CD8-positive, alpha-beta memory T cell (primary cell): ENCODE measurements at regions not wholly inside any gene's neighbourhood (a gene's known extent, or its start where the extent isn't known, plus 50 kb on each side); places are given as distances from the start of the nearest gene placed in this dataset.

Experiments used
- CTCF ChIA-PET: fragments of 350-600 bp; sonication (Branson Sonifier 250); formaldehyde crosslinking; loops from one replicate; lab custom pipeline; 2021; ENCODE audit warnings: antibody characterized with exemption; lab: Charles Lee
- POLR2A ChIA-PET: fragments of 350-600 bp; sonication (Branson Sonifier 250); formaldehyde crosslinking; loops from one replicate; lab custom pipeline; 2021; ENCODE audit warnings: antibody characterized with exemption; lab: Charles Lee
- DNase-seq, 5 donors: peaks; one replicate each; pipeline versions ENCODE4 v3.0.0 to v3.0.0-alpha.2; 2020 to 2022; ENCODE audit warnings: mixed read lengths in 1 of 5
- H3K27ac ChIP-seq: one replicate; pipeline ENCODE4 v1.7.0; 2013; ENCODE audit warnings: low read depth, mild to moderate bottlenecking, low read length, moderate library complexity
- H3K27me3 ChIP-seq: 2 replicates; pipeline ENCODE4 v1.7.0; 2013; ENCODE audit warnings: low read length, mild to moderate bottlenecking; ENCODE audit not compliant: insufficient read depth, poor library complexity, severe bottlenecking
- H3K36me3 ChIP-seq: 2 replicates; pipeline ENCODE4 v1.7.0; 2013; ENCODE audit warnings: mild to moderate bottlenecking, low read length, moderate library complexity; ENCODE audit not compliant: insufficient read depth
- H3K4me1 ChIP-seq: 2 replicates; pipeline ENCODE4 v1.7.0; 2013; ENCODE audit warnings: mild to moderate bottlenecking, low read length, moderate library complexity; ENCODE audit not compliant: insufficient read depth
- H3K4me3 ChIP-seq: 2 replicates; pipeline ENCODE4 v1.7.0; 2013; ENCODE audit warnings: mild to moderate bottlenecking, low read length
- H3K9me3 ChIP-seq: 2 replicates; pipeline ENCODE4 v1.7.0; 2013; ENCODE audit warnings: mild to moderate bottlenecking, low read length
- H3K27ac Mint-ChIP-seq, 8 donors: one replicate each; pipeline ENCODE4 v1.8.0; 2020 to 2021; ENCODE audit warnings: mixed read lengths in 8 of 8, mild to moderate bottlenecking in 6 of 8, inconsistent platforms in 3 of 8, moderate library complexity in 3 of 8
- H3K27me3 Mint-ChIP-seq, 2 donors: one replicate each; pipeline ENCODE4 v1.8.0; 2020 to 2021; ENCODE audit warnings: mixed read lengths in 2 of 2, mild to moderate bottlenecking in 1 of 2, moderate library complexity in 1 of 2
- H3K36me3 Mint-ChIP-seq, 3 donors: one replicate each; pipeline ENCODE4 v1.8.0; 2020 to 2021; ENCODE audit warnings: mixed read lengths in 3 of 3, inconsistent platforms in 1 of 3, mild to moderate bottlenecking in 1 of 3
- H3K4me1 Mint-ChIP-seq, 3 donors: one replicate each; pipeline ENCODE4 v1.8.0; 2020 to 2021; ENCODE audit warnings: mixed read lengths in 3 of 3, inconsistent platforms in 1 of 3, mild to moderate bottlenecking in 1 of 3
- H3K4me3 Mint-ChIP-seq, 7 donors: one replicate each; pipeline ENCODE4 v1.8.0; 2020 to 2021; ENCODE audit warnings: mixed read lengths in 7 of 7, mild to moderate bottlenecking in 6 of 7, moderate library complexity in 4 of 7, inconsistent platforms in 2 of 7
- H3K9me3 Mint-ChIP-seq, 5 donors: one replicate each; pipeline ENCODE4 v1.8.0; 2020 to 2022; ENCODE audit warnings: mixed read lengths in 5 of 5, mild to moderate bottlenecking in 3 of 5, moderate library complexity in 2 of 5, inconsistent platforms in 1 of 5

DNA sequence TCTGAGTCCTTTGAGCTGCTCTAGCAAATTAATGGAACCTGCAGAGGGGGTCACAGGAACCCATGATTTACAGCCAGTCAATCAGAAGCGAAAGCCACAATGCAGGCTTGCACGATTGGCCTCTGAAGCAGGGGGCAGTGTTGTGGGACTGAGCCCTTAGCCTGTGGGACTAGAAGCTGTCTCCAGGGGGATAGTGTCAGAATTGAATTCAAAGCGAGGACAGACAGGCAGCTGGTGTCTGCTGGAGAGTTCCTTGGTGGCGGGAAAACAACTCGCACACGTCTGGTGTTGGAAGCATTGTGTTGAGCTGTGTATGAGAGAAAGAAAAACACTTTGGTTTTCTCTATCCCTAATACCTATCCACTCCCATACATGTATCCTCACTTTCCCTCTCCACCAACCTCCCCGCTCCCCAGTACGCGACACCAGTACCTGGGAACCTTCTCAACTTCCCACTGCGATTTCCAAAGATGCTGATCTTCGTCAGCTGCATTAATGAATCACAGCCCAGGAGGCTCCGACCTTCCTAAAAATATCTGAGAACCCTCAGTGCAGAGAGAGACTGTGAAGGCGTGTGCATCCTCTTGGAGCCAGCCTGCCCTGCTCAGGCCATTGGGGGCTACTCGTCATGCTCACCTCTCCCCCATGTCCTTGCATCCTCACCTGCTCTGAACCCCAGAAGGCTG, 88.2 kb downstream of the HS1BP3 start:
- Histone ChIP-seq H3K36me3 (no peaks in the 10 kb centered on the region), H3K27me3 (no peaks in the 10 kb centered on the region), H3K27ac (no peak overlapping the region), H3K4me1 (no peaks in the 10 kb centered on the region), H3K4me3 (no peak overlapping the region), H3K9me3 (no peaks in the 10 kb centered on the region)
- no peaks in the 10 kb centered on the region for H3K4me1 Mint-ChIP-seq
- H3K27me3 Mint-ChIP-seq = peaks cover 7 to 9% of the 10 kb centered on the region in 2 donors
- H3K9me3 Mint-ChIP-seq = no peaks in the 10 kb centered on the region
- DNase-seq = no peak
- no peaks in the 10 kb centered on the region for H3K36me3 Mint-ChIP-seq
- no peak overlapping the region for H3K27ac Mint-ChIP-seq
- POLR2A ChIA-PET = no interaction called here
- H3K4me3 Mint-ChIP-seq = no peak overlapping the region
- CTCF ChIA-PET = interaction anchor here (0.6 kb wide), 1 partner anchor 119 kb away, joined by 3 read pairs; no protein-coding TSS in a partner anchor

- Mint-ChIP-seq H3K27ac (no peak overlapping the region), H3K36me3 (no peaks in the 10 kb centered on the region), H3K9me3 (no peaks in the 10 kb centered on the region), H3K4me3 (no peak overlapping the region), H3K4me1 (no peaks in the 10 kb centered on the region), H3K27me3 (peaks cover 7 to 9% of the 10 kb centered on the region in 2 donors)
- Histone ChIP-seq H3K9me3 (no peaks in the 10 kb centered on the region), H3K4me1 (no peaks in the 10 kb centered on the region), H3K36me3 (no peaks in the 10 kb centered on the region), H3K27me3 (no peaks in the 10 kb centered on the region), H3K4me3 (no peak overlapping the region), H3K27ac (no peak overlapping the region)
- DNase-seq = no peak
- POLR2A ChIA-PET = no interaction called here
- CTCF ChIA-PET = interaction anchor here (0.6 kb wide), 1 partner anchor 119 kb away, joined by 3 read pairs; no protein-coding TSS in a partner anchor
Measured at GRCh38 chr2:20563251-20563650, 87.6 kb downstream of the HS1BP3 start.

GRCh38 chr2:20563833-20564232, 87.1 kb downstream of the HS1BP3 start:
- Mint-ChIP-seq H3K4me1 (no peaks in the 10 kb centered on the region), H3K27ac (no peak overlapping the region), H3K9me3 (no peaks in the 10 kb centered on the region), H3K4me3 (no peak overlapping the region), H3K27me3 (peaks cover 7 to 9% of the 10 kb centered on the region in 2 donors), H3K36me3 (no peaks in the 10 kb centered on the region)
- Histone ChIP-seq H3K4me1 (no peaks in the 10 kb centered on the region), H3K4me3 (no peak overlapping the region), H3K36me3 (no peaks in the 10 kb centered on the region), H3K9me3 (no peaks in the 10 kb centered on the region), H3K27ac (no peak overlapping the region), H3K27me3 (no peaks in the 10 kb centered on the region)
- POLR2A ChIA-PET = no interaction called here
- CTCF ChIA-PET = no interaction called here
- no peak for DNase-seq

DNA sequence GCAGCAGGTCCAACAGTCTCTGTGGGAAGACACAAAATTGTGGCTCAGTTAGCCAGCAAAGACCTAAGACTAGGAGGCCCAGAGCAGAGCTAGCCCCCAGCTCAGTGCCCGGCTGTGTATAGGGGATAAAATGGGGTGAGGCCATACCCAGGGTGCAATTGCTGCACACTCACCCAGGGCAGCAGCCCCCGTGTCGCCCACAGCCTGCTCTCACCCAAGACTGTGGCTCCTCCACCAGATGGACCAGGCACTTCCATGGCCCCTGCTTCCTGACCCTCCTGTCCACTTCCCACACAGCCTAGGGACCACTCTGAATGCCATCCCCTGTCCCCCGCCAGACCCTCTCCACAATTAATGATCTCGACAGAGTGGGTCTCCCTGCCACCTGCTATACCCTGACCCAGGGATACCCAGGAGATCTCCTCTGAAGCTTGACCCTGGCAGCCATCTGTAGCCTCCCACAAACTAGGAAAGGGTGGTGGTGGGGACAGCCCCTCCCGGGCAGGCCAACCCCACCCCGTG, 85.7 kb downstream of the HS1BP3 start:
- Mint-ChIP-seq H3K4me3 (no peak overlapping the region), H3K36me3 (no peaks in the 10 kb centered on the region), H3K27ac (no peak overlapping the region), H3K4me1 (no peaks in the 10 kb centered on the region), H3K27me3 (peaks cover 5 to 9% of the 10 kb centered on the region in 2 donors), H3K9me3 (no peaks in the 10 kb centered on the region)
- Histone ChIP-seq H3K36me3 (no peaks in the 10 kb centered on the region), H3K4me1 (no peaks in the 10 kb centered on the region), H3K27ac (no peak overlapping the region), H3K9me3 (no peaks in the 10 kb centered on the region), H3K4me3 (no peak overlapping the region), H3K27me3 (no peaks in the 10 kb centered on the region)
- ChIA-PET CTCF (no interaction called here), POLR2A (no interaction called here)
- DNase-seq = no peak

DNA sequence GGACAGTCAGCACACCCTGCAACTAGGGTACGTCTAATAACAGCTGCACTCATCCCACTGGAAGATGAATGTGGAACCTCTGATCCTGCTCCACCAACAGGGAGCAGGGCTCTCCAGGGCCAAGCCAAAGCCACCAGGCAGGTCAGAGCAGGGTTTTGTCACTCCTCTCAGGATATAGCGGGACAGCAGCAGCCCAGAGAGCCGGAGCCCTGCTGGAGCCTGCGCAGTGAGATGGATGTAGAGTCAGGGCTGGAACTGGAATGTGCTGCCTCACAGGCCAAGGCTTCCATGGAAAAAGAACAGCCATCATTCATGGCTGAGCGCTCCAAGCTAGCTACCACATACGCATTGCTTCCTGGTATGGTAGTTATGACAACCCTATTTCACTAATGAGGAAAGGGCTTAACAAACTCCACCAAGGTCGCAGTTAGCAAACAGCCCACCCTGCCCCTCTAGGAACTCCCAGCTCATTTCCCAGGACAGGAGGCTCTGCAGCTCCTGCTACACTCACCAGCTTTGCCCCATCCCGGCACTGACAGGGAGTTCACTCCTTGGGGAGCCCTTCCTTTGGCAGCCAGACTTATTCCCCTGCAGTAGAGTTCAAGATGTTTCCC, 85.2 kb downstream of the HS1BP3 start:
- H3K9me3 Mint-ChIP-seq = no peaks in the 10 kb centered on the region
- POLR2A ChIA-PET = no interaction called here
- H3K27ac Mint-ChIP-seq = no peak overlapping the region
- H3K36me3 ChIP-seq = no peaks in the 10 kb centered on the region
- no peaks in the 10 kb centered on the region for H3K4me1 Mint-ChIP-seq
- H3K36me3 Mint-ChIP-seq = no peaks in the 10 kb centered on the region
- peaks cover 4 to 7% of the 10 kb centered on the region in 2 donors for H3K27me3 Mint-ChIP-seq
- H3K27me3 ChIP-seq = no peaks in the 10 kb centered on the region
- no peaks in the 10 kb centered on the region for H3K9me3 ChIP-seq
- no peaks in the 10 kb centered on the region for H3K4me1 ChIP-seq
- no peak overlapping the region for H3K4me3 Mint-ChIP-seq
- no peak overlapping the region for H3K27ac ChIP-seq
- H3K4me3 ChIP-seq = no peak overlapping the region
- CTCF ChIA-PET = no interaction called here
- DNase-seq = no peak

DNA sequence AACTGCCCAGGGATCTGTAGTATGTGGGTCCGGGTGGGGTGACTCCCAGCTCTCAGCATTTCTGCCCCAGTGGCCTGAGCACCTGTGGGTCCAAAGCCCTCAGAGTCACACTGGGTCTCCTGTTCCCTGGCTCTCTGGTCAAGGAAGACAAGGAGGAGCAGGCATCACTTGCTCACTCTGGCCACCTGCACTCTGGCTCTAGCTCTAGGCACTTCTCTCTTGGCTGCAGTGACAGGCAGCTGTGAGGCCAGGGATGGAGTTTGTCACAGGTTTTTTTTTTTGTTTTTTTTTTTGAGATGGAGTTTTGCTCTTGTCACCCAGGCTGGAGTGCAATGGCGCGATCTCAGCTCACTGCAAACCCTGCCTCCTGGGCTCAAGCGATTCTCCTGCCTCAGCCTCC, 84.6 kb downstream of the HS1BP3 start:
- no peak overlapping the region for H3K4me3 Mint-ChIP-seq
- no peak for DNase-seq
- H3K27ac Mint-ChIP-seq = no peak overlapping the region
- H3K27me3 Mint-ChIP-seq = peaks cover 3 to 7% of the 10 kb centered on the region in 2 donors
- Histone ChIP-seq H3K4me1 (no peaks in the 10 kb centered on the region), H3K36me3 (no peaks in the 10 kb centered on the region), H3K27me3 (no peaks in the 10 kb centered on the region), H3K4me3 (no peak overlapping the region), H3K9me3 (no peaks in the 10 kb centered on the region), H3K27ac (no peak overlapping the region)
- H3K9me3 Mint-ChIP-seq = no peaks in the 10 kb centered on the region
- ChIA-PET CTCF (no interaction called here), POLR2A (no interaction called here)
- H3K4me1 Mint-ChIP-seq = no peaks in the 10 kb centered on the region
- no peaks in the 10 kb centered on the region for H3K36me3 Mint-ChIP-seq

DNA sequence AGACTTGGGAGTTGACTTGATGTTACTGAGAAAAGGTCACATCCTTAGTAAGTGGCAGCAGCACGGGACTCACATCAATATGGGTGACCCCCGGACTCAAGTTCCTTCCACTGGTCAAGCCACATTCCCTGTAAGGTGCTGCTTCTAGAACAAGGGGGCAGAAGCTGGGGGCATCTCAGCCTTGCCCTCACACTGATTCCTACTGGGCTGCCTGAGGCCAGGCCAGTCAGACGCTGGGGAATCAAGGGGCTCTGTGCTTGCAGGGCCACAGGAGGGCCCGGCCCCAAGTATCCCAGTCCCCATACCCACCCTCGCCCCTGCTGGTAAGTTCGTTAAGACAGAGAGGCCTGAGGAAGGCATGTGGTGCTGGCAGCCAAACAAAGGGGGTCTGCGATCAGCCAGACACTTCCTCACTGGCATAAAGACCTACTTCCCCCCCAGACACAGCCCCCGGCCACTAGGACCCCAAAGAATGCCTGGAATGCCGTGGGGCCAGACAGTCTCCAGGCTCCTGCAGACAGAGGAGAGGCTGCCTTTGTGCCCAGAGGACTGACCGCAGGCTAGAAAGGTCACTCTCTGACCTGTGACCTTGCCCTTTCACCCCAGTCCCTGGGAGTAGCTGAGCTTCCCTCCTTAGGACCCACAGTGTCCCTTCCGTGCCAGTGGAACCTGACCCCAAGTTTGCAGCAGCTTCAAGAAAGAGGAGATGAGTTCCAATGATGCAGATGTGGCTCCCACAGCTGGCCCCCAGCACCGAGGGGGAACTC, 83.6 kb downstream of the HS1BP3 start:
- Mint-ChIP-seq H3K27me3 (peaks cover 3 to 7% of the 10 kb centered on the region in 2 donors), H3K4me1 (no peaks in the 10 kb centered on the region), H3K27ac (no peak overlapping the region), H3K4me3 (no peak overlapping the region), H3K9me3 (no peaks in the 10 kb centered on the region), H3K36me3 (no peaks in the 10 kb centered on the region)
- POLR2A ChIA-PET = no interaction called here
- Histone ChIP-seq H3K9me3 (no peaks in the 10 kb centered on the region), H3K4me1 (no peaks in the 10 kb centered on the region), H3K4me3 (no peak overlapping the region), H3K27me3 (no peaks in the 10 kb centered on the region), H3K27ac (no peak overlapping the region), H3K36me3 (no peaks in the 10 kb centered on the region)
- DNase-seq = no peak
- CTCF ChIA-PET = interaction anchor here (0.9 kb wide), 1 partner anchor 25 kb away, joined by 3 read pairs; no protein-coding TSS in a partner anchor
